ENCODE measurements at regions not wholly inside any gene's neighbourhood (a gene's known extent, or its start where the extent isn't known, plus 50 kb on each side); places are given as distances from the start of the nearest gene placed in this dataset.
A peak's percentile ranks its signal among the peaks of the same experiment; 100 is the strongest.

DNA sequence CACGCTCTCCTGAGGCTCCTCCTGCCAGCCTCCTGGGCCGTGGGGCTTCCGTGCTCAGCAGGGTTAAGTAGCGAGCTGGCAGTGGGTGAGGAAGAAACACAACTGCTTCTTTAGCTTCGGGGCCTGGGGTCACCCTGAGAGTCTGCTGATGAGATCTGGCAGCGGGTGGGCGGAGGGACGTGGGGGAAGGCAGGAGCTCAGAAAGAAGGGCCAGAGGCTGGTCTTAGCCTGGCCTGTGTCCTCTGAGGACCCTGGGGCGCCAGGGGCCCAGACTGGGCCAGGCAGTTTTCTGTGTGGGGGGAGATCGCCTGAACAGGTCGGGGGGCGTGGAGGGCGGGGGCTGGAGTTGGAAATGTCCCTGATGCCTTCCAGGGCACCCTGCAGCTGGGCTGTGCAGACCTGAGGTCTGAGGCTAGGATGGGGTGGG is 97.8 kb upstream of the GSE1 start (continued):
- TF ChIP-seq, protein P1, sequence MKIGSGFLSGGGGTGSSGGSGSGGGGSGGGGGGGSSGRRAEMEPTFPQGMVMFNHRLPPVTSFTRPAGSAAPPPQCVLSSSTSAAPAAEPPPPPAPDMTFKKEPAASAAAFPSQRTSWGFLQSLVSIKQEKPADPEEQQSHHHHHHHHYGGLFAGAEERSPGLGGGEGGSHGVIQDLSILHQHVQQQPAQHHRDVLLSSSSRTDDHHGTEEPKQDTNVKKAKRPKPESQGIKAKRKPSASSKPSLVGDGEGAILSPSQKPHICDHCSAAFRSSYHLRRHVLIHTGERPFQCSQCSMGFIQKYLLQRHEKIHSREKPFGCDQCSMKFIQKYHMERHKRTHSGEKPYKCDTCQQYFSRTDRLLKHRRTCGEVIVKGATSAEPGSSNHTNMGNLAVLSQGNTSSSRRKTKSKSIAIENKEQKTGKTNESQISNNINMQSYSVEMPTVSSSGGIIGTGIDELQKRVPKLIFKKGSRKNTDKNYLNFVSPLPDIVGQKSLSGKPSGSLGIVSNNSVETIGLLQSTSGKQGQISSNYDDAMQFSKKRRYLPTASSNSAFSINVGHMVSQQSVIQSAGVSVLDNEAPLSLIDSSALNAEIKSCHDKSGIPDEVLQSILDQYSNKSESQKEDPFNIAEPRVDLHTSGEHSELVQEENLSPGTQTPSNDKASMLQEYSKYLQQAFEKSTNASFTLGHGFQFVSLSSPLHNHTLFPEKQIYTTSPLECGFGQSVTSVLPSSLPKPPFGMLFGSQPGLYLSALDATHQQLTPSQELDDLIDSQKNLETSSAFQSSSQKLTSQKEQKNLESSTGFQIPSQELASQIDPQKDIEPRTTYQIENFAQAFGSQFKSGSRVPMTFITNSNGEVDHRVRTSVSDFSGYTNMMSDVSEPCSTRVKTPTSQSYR (CRISPR knock-in tag; IDR thresholded peaks at IDR 0.05; ENCODE audit: borderline replicate concordance) = no peak
- TF ChIP-seq, protein P2, sequence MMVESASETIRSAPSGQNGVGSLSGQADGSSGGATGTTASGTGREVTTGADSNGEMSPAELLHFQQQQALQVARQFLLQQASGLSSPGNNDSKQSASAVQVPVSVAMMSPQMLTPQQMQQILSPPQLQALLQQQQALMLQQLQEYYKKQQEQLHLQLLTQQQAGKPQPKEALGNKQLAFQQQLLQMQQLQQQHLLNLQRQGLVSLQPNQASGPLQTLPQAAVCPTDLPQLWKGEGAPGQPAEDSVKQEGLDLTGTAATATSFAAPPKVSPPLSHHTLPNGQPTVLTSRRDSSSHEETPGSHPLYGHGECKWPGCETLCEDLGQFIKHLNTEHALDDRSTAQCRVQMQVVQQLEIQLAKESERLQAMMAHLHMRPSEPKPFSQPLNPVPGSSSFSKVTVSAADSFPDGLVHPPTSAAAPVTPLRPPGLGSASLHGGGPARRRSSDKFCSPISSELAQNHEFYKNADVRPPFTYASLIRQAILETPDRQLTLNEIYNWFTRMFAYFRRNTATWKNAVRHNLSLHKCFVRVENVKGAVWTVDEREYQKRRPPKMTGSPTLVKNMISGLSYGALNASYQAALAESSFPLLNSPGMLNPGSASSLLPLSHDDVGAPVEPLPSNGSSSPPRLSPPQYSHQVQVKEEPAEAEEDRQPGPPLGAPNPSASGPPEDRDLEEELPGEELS (CRISPR knock-in tag; IDR thresholded peaks at IDR 0.05) = no peak
- TF ChIP-seq ZNF432 (CRISPR knock-in tag; IDR thresholded peaks at IDR 0.05; ENCODE audit: borderline replicate concordance) = no peak
- TF ChIP-seq ZNF34 (CRISPR knock-in tag; IDR thresholded peaks at IDR 0.05; ENCODE audit: borderline replicate concordance) = no peak
- peak; percentile 17; the same call in 1 of the 2 replicates for TF ChIP-seq MED13 (CRISPR knock-in tag; IDR thresholded peaks at IDR 0.05)
- no peak for TF ChIP-seq ZMYM3 (CRISPR knock-in tag; IDR thresholded peaks at IDR 0.05)
- TF ChIP-seq ZNF20 (CRISPR knock-in tag; IDR thresholded peaks at IDR 0.05) = no peak
- no peak for TF ChIP-seq ARHGAP35 (CRISPR knock-in tag; IDR thresholded peaks at IDR 0.05; ENCODE audit: borderline replicate concordance)
- peak; percentile 4 for TF ChIP-seq ZEB1 (IDR thresholded peaks at IDR 0.05; ENCODE audit: insufficient replicate concordance, low read depth)
- TF ChIP-seq ZNF543 (CRISPR knock-in tag; IDR thresholded peaks at IDR 0.05) = peak; percentile 47
- TF ChIP-seq ZNF224 (CRISPR knock-in tag; IDR thresholded peaks at IDR 0.05) = 0 out of 2 replicates have a peak, but pooled peaks have one; percentile 45
- TF ChIP-seq, protein P3, sequence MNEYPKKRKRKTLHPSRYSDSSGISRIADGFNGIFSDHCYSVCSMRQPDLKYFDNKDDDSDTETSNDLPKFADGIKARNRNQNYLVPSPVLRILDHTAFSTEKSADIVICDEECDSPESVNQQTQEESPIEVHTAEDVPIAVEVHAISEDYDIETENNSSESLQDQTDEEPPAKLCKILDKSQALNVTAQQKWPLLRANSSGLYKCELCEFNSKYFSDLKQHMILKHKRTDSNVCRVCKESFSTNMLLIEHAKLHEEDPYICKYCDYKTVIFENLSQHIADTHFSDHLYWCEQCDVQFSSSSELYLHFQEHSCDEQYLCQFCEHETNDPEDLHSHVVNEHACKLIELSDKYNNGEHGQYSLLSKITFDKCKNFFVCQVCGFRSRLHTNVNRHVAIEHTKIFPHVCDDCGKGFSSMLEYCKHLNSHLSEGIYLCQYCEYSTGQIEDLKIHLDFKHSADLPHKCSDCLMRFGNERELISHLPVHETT (CRISPR knock-in tag; conservative IDR thresholded peaks at IDR 0.05) = no peak
- TF ChIP-seq, protein P4, sequence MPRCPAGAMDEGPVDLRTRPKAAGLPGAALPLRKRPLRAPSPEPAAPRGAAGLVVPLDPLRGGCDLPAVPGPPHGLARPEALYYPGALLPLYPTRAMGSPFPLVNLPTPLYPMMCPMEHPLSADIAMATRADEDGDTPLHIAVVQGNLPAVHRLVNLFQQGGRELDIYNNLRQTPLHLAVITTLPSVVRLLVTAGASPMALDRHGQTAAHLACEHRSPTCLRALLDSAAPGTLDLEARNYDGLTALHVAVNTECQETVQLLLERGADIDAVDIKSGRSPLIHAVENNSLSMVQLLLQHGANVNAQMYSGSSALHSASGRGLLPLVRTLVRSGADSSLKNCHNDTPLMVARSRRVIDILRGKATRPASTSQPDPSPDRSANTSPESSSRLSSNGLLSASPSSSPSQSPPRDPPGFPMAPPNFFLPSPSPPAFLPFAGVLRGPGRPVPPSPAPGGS (CRISPR knock-in tag; IDR thresholded peaks at IDR 0.05) = no peak
- TF ChIP-seq ZFP82 (CRISPR knock-in tag; IDR thresholded peaks at IDR 0.05; ENCODE audit: borderline replicate concordance) = no peak
- TF ChIP-seq ZNF33B (CRISPR knock-in tag; IDR thresholded peaks at IDR 0.05) = peak; percentile 51; the same call in 1 of the 2 replicates
- TF ChIP-seq, protein P5, sequence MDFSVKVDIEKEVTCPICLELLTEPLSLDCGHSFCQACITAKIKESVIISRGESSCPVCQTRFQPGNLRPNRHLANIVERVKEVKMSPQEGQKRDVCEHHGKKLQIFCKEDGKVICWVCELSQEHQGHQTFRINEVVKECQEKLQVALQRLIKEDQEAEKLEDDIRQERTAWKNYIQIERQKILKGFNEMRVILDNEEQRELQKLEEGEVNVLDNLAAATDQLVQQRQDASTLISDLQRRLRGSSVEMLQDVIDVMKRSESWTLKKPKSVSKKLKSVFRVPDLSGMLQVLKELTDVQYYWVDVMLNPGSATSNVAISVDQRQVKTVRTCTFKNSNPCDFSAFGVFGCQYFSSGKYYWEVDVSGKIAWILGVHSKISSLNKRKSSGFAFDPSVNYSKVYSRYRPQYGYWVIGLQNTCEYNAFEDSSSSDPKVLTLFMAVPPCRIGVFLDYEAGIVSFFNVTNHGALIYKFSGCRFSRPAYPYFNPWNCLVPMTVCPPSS (IDR thresholded peaks at IDR 0.05) = no peak
- TF ChIP-seq ZNF83 (CRISPR knock-in tag; IDR thresholded peaks at IDR 0.05; ENCODE audit: borderline replicate concordance) = 0 out of 2 replicates have a peak, but pooled peaks have one; percentile 57
